Trophoblast cell (in vitro differentiated cells and primary cell): ENCODE measurements at regions not wholly inside any gene's neighbourhood (a gene's known extent, or its start where the extent isn't known, plus 50 kb on each side); places are given as distances from the start of the nearest gene placed in this dataset.

Experiments used
- DNase-seq, 2 donors: peaks; one replicate each; pipeline ENCODE4 v3.0.0-alpha.2; 2016
- H2AFZ ChIP-seq: 2 replicates; pipeline ENCODE4 v1.6.1; 2013; ENCODE audit warnings: low read length, moderate library complexity, mild to moderate bottlenecking; ENCODE audit not compliant: insufficient read depth, poor library complexity
- H2AK5ac ChIP-seq: 2 replicates; pipeline ENCODE4 v1.6.1; 2013; ENCODE audit warnings: mild to moderate bottlenecking, low read length
- H2BK120ac ChIP-seq: 2 replicates; pipeline ENCODE4 v1.6.1; 2013; ENCODE audit warnings: low read length, mild to moderate bottlenecking, moderate library complexity; ENCODE audit not compliant: insufficient read depth, poor library complexity
- H2BK12ac ChIP-seq: 2 replicates; pipeline ENCODE4 v1.6.1; 2013; ENCODE audit warnings: mild to moderate bottlenecking, low read length, moderate library complexity
- H2BK5ac ChIP-seq: 2 replicates; pipeline ENCODE4 v1.6.1; 2013; ENCODE audit warnings: low read length, low read depth, moderate library complexity, mild to moderate bottlenecking; ENCODE audit not compliant: poor library complexity
- H3K14ac ChIP-seq: 2 replicates; pipeline ENCODE4 v1.6.1; 2013; ENCODE audit warnings: mild to moderate bottlenecking, low read length
- H3K18ac ChIP-seq: 2 replicates; pipeline ENCODE4 v1.6.1; 2013; ENCODE audit warnings: mild to moderate bottlenecking, low read length
- H3K23ac ChIP-seq: 2 replicates; pipeline ENCODE4 v1.6.1; 2013; ENCODE audit warnings: low read length
- H3K27ac ChIP-seq: 2 replicates; pipeline ENCODE4 v1.5.1; 2013; ENCODE audit warnings: low read depth, mild to moderate bottlenecking, inconsistent platforms, low read length, moderate library complexity
- H3K27me3 ChIP-seq: 2 replicates; pipeline ENCODE4 v1.6.1; 2013; ENCODE audit warnings: inconsistent platforms, mild to moderate bottlenecking, low read length, moderate library complexity; ENCODE audit not compliant: insufficient read depth
- H3K36me3 ChIP-seq, 2 experiments: 1 replicate in 1 of 2; 2 replicates in 1 of 2; pipeline ENCODE4 v1.6.1; 2013; ENCODE audit warnings: low read length in 2 of 2, mild to moderate bottlenecking in 2 of 2, moderate library complexity in 1 of 2; ENCODE audit not compliant: insufficient read depth in 2 of 2, control insufficient read depth in 1 of 2
- H3K4ac ChIP-seq: 2 replicates; pipeline ENCODE4 v1.6.1; 2013; ENCODE audit warnings: low read depth, mild to moderate bottlenecking, low read length, moderate library complexity
- H3K4me1 ChIP-seq, 2 experiments: 1 replicate in 1 of 2; 2 replicates in 1 of 2; pipeline ENCODE4 v1.6.1; 2013; ENCODE audit warnings: low read length in 2 of 2, mild to moderate bottlenecking in 2 of 2, moderate library complexity in 1 of 2; ENCODE audit not compliant: insufficient read depth in 2 of 2, control insufficient read depth in 1 of 2
- H3K4me2 ChIP-seq: 2 replicates; pipeline ENCODE4 v1.6.1; 2013; ENCODE audit warnings: inconsistent platforms, mild to moderate bottlenecking, low read length, moderate library complexity
- H3K4me3 ChIP-seq: 2 replicates; pipeline ENCODE4 v1.5.1; 2013; ENCODE audit warnings: mild to moderate bottlenecking, low read depth, low read length, inconsistent platforms
- H3K79me1 ChIP-seq: one replicate; pipeline ENCODE4 v1.6.1; 2013; ENCODE audit warnings: low read length
- H3K79me2 ChIP-seq: 2 replicates; pipeline ENCODE4 v1.6.1; 2013; ENCODE audit warnings: low read length, mild to moderate bottlenecking; ENCODE audit not compliant: control insufficient read depth, insufficient read depth, poor library complexity
- H3K9ac ChIP-seq: 2 replicates; pipeline ENCODE4 v1.6.1; 2013; ENCODE audit warnings: mild to moderate bottlenecking, low read length
- H3K9me3 ChIP-seq: 2 replicates; pipeline ENCODE4 v1.6.1; 2013; ENCODE audit warnings: low read depth, mild to moderate bottlenecking, control low read depth, inconsistent platforms, low read length; ENCODE audit not compliant: insufficient read depth
- H4K12ac ChIP-seq: 2 replicates; pipeline ENCODE4 v1.6.1; 2013; ENCODE audit warnings: low read depth, mild to moderate bottlenecking, low read length, moderate library complexity
- H4K8ac ChIP-seq: 2 replicates; pipeline ENCODE4 v1.6.1; 2013; ENCODE audit warnings: low read depth, mild to moderate bottlenecking, low read length, moderate library complexity
- H4K91ac ChIP-seq: one replicate; pipeline ENCODE4 v1.6.1; 2013; ENCODE audit warnings: low read depth, mild to moderate bottlenecking, low read length, moderate library complexity
- WGBS: extraction: QIAGEN DNeasy Blood & Tissue Kit; methylation state at CpG from one replicate; pipeline ENCODE4 v1.1.7; 2013; ENCODE audit warnings: missing lambda C conversion rate; ENCODE audit not compliant: insufficient read length, insufficient coverage; ENCODE audit errors: extremely low coverage; 5-methylcytosine and 5-hydroxymethylcytosine counted together

GRCh38 chr5:23352446-23352845 lies 155.0 kb upstream of the PRDM9 start:
- no CpG with 5 or more reads among the region's 8 CpGs for WGBS
- no peaks in the 10 kb centered on the region for H3K79me1 ChIP-seq
- H3K14ac ChIP-seq, result no peak overlapping the region
- no peak overlapping the region for H3K27ac ChIP-seq
- H3K79me2 ChIP-seq, result no peaks in the 10 kb centered on the region
- H3K4me3 ChIP-seq, result no peak overlapping the region
- no peaks in the 10 kb centered on the region for H3K4me1 ChIP-seq
- H2AFZ ChIP-seq, result no peak overlapping the region
- no peak overlapping the region for H4K12ac ChIP-seq
- no peak overlapping the region for H4K91ac ChIP-seq
- peak; percentile 1 to 57 for DNase-seq
- H2BK120ac ChIP-seq, result no peak overlapping the region
- H2BK12ac ChIP-seq, result no peak overlapping the region
- no peak overlapping the region for H4K8ac ChIP-seq
- no peak overlapping the region for H3K18ac ChIP-seq
- no peaks in the 10 kb centered on the region for H3K27me3 ChIP-seq
- H2AK5ac ChIP-seq, result no peak overlapping the region
- no peak overlapping the region for H2BK5ac ChIP-seq
- no peak overlapping the region for H3K9ac ChIP-seq
- no peak overlapping the region for H3K4ac ChIP-seq
- no peak overlapping the region for H3K4me2 ChIP-seq
- H3K36me3 ChIP-seq, result no peaks in the 10 kb centered on the region
- no peak overlapping the region for H3K23ac ChIP-seq
- H3K9me3 ChIP-seq, result no peaks in the 10 kb centered on the region

GRCh38 chr5:23343121-23343520 lies 164.3 kb upstream of the PRDM9 start:
- Histone ChIP-seq H2BK12ac (no peak overlapping the region), H3K79me1 (no peaks in the 10 kb centered on the region), H3K4me2 (no peak overlapping the region), H3K9ac (no peak overlapping the region), H3K4me3 (no peak overlapping the region), H3K36me3 (no peaks in the 10 kb centered on the region), H4K12ac (no peak overlapping the region), H2AK5ac (no peak overlapping the region), H2BK120ac (no peak overlapping the region), H3K79me2 (no peaks in the 10 kb centered on the region), H4K8ac (no peak overlapping the region), H3K23ac (no peak overlapping the region), H3K4me1 (no peaks in the 10 kb centered on the region), H3K18ac (no peak overlapping the region), H2AFZ (no peak overlapping the region), H3K27ac (no peak overlapping the region), H3K14ac (no peak overlapping the region), H3K27me3 (no peaks in the 10 kb centered on the region), H4K91ac (no peak overlapping the region), H3K9me3 (no peaks in the 10 kb centered on the region), H2BK5ac (no peak overlapping the region), H3K4ac (no peak overlapping the region)
- no CpG with 5 or more reads among the region's 2 CpGs for WGBS
- DNase-seq, result no peak

- no peak overlapping the region for H4K91ac ChIP-seq
- H4K12ac ChIP-seq, result no peak overlapping the region
- H3K4me1 ChIP-seq, result no peaks in the 10 kb centered on the region
- H3K79me2 ChIP-seq, result no peaks in the 10 kb centered on the region
- no peak overlapping the region for H3K9ac ChIP-seq
- no CpG with 5 or more reads among the region's 1 CpG for WGBS
- H4K8ac ChIP-seq, result no peak overlapping the region
- H3K36me3 ChIP-seq, result no peaks in the 10 kb centered on the region
- H3K4ac ChIP-seq, result no peak overlapping the region
- no peaks in the 10 kb centered on the region for H3K9me3 ChIP-seq
- no peak overlapping the region for H3K4me3 ChIP-seq
- H2BK5ac ChIP-seq, result no peak overlapping the region
- DNase-seq, result peak in 1 of 2 donors; percentile 49
- H3K4me2 ChIP-seq, result no peak overlapping the region
- no peaks in the 10 kb centered on the region for H3K79me1 ChIP-seq
- H3K27me3 ChIP-seq, result no peaks in the 10 kb centered on the region
- H2AK5ac ChIP-seq, result no peak overlapping the region
- H3K14ac ChIP-seq, result no peak overlapping the region
- no peak overlapping the region for H2AFZ ChIP-seq
- H3K27ac ChIP-seq, result no peak overlapping the region
- no peak overlapping the region for H2BK12ac ChIP-seq
- no peak overlapping the region for H2BK120ac ChIP-seq
- H3K23ac ChIP-seq, result no peak overlapping the region
- no peak overlapping the region for H3K18ac ChIP-seq
These were observed 174.7 kb upstream of the PRDM9 start for GRCh38 chr5:23332650-23333251.

GRCh38 chr5:23330726-23331125 lies 176.7 kb upstream of the PRDM9 start:
- Histone ChIP-seq H3K4me3 (no peak overlapping the region), H2AK5ac (no peak overlapping the region), H3K79me2 (no peaks in the 10 kb centered on the region), H3K14ac (no peak overlapping the region), H3K4ac (no peak overlapping the region), H4K12ac (no peak overlapping the region), H3K9ac (no peak overlapping the region), H4K91ac (no peak overlapping the region), H3K18ac (no peak overlapping the region), H3K9me3 (no peaks in the 10 kb centered on the region), H2BK5ac (no peak overlapping the region), H2BK12ac (no peak overlapping the region), H3K36me3 (no peaks in the 10 kb centered on the region), H3K27ac (no peak overlapping the region), H3K23ac (no peak overlapping the region), H3K4me2 (no peak overlapping the region), H3K79me1 (no peaks in the 10 kb centered on the region), H2AFZ (no peak overlapping the region), H3K27me3 (no peaks in the 10 kb centered on the region), H3K4me1 (no peaks in the 10 kb centered on the region), H4K8ac (no peak overlapping the region), H2BK120ac (no peak overlapping the region)
- no CpG with 5 or more reads among the region's 3 CpGs for WGBS
- no peak for DNase-seq
